HL-60 (cell line): ENCODE measurements at regions not wholly inside any gene's neighbourhood (a gene's known extent, or its start where the extent isn't known, plus 50 kb on each side); places are given as distances from the start of the nearest gene placed in this dataset.

Experiments
- GABPA ChIP-seq: IDR thresholded peaks from 2 replicates; pipeline ENCODE4 v1.6.1; 2012; ENCODE audit warnings: low read depth
- POLR2AphosphoS5 ChIP-seq: IDR thresholded peaks from 2 replicates; pipeline ENCODE4 v1.6.1; 2012; ENCODE audit warnings: low read depth
- SPI1 ChIP-seq: IDR thresholded peaks from 2 replicates; pipeline ENCODE4 v1.6.1; 2012; ENCODE audit warnings: low read depth, mild to moderate bottlenecking, borderline replicate concordance
- TF ChIP-seq, protein P1 (sequence below): IDR thresholded peaks from one replicate; pipeline ENCODE4 v1.5.1; 2011; ENCODE audit warnings: low read length, control low read depth, inconsistent platforms; ENCODE audit not compliant: insufficient read depth
- TF ChIP-seq, protein P2 (sequence below): IDR thresholded peaks from 2 replicates; pipeline ENCODE4 v1.6.1; 2012; ENCODE audit warnings: low read depth; ENCODE audit not compliant: insufficient replicate concordance

DNA sequence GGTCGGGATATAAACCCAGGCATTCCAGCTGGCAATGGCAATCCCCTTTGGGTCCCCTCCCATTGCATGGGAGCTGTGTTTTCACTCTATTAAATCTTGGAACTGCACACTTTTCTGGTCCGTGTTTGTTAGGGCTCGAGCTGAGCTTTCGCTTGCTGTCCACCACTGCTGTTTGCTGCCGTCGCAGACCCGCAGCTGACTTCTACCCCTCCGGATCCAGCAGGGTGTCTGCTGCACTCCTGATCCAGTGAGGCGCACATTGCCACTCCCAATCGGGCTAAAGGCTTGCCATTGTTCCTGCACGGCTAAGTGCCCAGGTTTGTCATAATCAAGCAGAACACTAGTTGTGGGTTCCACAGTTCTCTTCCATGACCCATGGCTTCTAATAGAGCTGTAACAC, 1322.1 kb downstream of the ADGRL3 start:
- TF ChIP-seq, protein P1, sequence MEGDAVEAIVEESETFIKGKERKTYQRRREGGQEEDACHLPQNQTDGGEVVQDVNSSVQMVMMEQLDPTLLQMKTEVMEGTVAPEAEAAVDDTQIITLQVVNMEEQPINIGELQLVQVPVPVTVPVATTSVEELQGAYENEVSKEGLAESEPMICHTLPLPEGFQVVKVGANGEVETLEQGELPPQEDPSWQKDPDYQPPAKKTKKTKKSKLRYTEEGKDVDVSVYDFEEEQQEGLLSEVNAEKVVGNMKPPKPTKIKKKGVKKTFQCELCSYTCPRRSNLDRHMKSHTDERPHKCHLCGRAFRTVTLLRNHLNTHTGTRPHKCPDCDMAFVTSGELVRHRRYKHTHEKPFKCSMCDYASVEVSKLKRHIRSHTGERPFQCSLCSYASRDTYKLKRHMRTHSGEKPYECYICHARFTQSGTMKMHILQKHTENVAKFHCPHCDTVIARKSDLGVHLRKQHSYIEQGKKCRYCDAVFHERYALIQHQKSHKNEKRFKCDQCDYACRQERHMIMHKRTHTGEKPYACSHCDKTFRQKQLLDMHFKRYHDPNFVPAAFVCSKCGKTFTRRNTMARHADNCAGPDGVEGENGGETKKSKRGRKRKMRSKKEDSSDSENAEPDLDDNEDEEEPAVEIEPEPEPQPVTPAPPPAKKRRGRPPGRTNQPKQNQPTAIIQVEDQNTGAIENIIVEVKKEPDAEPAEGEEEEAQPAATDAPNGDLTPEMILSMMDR: no peak
- TF ChIP-seq POLR2AphosphoS5 (no peak), GABPA (no peak), SPI1 (no peak)
- TF ChIP-seq, protein P2, sequence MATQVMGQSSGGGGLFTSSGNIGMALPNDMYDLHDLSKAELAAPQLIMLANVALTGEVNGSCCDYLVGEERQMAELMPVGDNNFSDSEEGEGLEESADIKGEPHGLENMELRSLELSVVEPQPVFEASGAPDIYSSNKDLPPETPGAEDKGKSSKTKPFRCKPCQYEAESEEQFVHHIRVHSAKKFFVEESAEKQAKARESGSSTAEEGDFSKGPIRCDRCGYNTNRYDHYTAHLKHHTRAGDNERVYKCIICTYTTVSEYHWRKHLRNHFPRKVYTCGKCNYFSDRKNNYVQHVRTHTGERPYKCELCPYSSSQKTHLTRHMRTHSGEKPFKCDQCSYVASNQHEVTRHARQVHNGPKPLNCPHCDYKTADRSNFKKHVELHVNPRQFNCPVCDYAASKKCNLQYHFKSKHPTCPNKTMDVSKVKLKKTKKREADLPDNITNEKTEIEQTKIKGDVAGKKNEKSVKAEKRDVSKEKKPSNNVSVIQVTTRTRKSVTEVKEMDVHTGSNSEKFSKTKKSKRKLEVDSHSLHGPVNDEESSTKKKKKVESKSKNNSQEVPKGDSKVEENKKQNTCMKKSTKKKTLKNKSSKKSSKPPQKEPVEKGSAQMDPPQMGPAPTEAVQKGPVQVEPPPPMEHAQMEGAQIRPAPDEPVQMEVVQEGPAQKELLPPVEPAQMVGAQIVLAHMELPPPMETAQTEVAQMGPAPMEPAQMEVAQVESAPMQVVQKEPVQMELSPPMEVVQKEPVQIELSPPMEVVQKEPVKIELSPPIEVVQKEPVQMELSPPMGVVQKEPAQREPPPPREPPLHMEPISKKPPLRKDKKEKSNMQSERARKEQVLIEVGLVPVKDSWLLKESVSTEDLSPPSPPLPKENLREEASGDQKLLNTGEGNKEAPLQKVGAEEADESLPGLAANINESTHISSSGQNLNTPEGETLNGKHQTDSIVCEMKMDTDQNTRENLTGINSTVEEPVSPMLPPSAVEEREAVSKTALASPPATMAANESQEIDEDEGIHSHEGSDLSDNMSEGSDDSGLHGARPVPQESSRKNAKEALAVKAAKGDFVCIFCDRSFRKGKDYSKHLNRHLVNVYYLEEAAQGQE: no peak
